ENCODE measurements at regions not wholly inside any gene's neighbourhood (a gene's known extent, or its start where the extent isn't known, plus 50 kb on each side); places are given as distances from the start of the nearest gene placed in this dataset.

DNA sequence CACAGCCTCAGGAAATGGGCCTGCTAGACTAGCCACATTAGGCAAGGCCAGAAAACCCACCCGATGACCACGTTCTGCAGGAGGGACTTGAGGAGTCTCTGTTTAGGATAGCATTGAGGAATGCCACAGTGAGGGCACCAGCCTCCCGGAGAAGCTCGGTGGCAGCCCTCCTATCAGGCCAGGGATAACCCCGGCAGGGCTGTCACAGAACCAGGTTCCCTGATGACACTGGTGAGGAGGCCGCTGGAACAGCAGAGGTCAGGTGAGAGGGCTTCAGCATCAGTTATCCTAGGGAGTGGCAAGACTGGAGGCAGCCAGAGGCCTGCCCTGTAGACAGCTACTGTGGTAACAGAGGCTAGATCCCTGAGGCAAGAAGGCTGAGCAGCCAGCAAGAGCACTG lies 157.6 kb downstream of the MYLK4 start:
- TF ChIP-seq, protein P1, sequence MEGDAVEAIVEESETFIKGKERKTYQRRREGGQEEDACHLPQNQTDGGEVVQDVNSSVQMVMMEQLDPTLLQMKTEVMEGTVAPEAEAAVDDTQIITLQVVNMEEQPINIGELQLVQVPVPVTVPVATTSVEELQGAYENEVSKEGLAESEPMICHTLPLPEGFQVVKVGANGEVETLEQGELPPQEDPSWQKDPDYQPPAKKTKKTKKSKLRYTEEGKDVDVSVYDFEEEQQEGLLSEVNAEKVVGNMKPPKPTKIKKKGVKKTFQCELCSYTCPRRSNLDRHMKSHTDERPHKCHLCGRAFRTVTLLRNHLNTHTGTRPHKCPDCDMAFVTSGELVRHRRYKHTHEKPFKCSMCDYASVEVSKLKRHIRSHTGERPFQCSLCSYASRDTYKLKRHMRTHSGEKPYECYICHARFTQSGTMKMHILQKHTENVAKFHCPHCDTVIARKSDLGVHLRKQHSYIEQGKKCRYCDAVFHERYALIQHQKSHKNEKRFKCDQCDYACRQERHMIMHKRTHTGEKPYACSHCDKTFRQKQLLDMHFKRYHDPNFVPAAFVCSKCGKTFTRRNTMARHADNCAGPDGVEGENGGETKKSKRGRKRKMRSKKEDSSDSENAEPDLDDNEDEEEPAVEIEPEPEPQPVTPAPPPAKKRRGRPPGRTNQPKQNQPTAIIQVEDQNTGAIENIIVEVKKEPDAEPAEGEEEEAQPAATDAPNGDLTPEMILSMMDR (IDR thresholded peaks at IDR 0.05), result no peak

DNA sequence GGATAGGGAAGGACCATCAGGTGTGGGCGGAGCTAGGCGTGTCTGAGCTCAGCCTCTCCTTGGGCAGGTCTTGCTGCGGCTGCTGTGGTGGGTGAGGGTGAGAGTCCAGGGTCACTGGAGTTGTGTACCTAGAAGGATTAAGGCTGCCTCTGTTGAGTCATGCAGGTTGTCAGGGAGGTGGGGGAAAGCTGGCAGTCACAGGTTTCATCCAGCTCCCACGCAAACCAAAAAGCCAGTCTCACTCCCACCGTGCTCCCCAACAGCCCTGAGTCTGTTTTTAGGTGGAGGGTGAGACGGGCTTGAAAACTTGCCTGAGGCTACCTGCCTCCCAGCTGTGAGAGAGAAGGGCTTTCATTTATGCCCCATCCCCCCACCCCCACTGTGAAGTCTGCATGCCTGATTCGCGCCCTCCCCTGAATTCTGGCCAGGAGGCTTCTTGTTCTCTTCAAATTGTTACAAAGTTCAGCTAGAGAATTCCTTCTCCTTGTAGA lies 161.5 kb downstream of the MYLK4 start:
- TF ChIP-seq, protein P1 (IDR thresholded peaks at IDR 0.05), result no peak

DNA sequence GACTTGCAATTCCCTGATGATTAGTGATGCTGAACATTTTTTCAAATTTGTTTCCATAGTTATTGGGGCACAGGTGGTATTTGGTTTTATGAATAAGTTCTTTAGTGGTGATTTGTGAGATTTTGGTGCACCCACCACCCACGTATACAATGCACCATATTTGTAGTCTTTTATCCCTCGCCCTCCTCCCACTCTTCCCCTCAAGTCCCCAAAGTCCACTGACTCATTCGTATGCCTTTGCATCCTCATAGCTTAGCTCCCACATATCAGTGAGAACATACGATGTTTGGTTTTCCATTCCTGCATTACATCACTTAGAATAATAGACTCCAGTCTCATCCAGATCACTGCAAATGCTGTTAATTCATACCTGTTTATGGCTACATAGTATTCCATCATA lies 167.3 kb downstream of the MYLK4 start:
- TF ChIP-seq, protein P1 (IDR thresholded peaks at IDR 0.05), result no peak

DNA sequence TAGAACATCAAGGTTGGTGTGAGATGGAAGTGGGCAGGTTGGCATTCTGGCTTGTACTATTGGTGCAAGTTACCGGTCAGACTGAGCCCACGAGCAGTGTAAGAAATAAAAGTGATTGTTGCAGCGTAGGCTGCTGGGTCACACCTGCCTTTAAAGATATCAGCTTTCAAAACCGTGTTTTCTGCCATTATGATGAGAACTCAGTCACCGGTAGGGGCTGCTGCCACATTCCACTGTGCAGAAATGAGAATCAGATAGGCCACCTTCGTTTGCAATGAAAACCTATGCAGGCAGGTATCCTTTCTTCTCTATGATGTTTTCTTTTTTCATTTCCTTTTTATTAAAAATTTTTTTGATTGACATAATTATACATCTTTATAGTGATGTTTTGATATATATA lies 168.5 kb downstream of the MYLK4 start:
- TF ChIP-seq, protein P1 (IDR thresholded peaks at IDR 0.05), result no peak

DNA sequence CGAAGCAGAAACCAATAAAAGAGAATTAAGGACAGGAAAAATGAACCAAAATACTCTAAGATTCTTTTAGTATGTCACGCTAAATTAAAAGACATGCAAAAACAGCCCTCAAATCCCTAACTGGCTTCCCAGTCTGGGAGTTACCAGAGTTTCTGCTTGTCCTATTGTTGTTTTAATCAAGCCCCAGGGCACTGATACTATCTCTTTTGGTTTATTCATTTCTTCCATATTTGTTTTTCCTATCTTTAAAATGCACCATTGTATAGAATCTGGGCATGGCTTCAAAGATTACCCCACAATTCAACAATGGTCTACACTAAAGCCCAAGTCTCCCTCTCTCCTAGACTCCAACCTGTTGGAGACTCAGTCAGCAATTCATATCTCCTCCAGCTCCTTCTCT lies 169.1 kb downstream of the MYLK4 start:
- TF ChIP-seq, protein P1 (IDR thresholded peaks at IDR 0.05), result no peak

DNA sequence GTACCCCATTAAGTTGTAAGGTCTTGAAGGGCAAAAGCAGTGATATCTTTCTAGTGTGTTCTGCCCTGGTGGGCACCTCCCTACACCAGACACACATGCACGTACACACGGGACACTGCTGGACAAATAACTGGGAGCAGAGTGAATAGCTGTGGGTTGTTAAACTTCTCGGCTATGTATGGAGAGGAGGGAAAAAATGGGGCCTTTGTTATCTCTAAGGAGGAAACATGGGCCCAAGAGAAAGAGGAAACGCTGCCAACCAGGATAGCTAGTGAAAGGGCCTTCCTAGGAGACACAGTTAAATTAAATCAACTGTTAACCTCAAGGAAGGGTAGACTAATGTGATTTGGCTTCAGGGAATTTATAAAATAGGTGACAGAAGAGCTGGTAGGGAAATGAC lies 169.7 kb downstream of the MYLK4 start:
- TF ChIP-seq, protein P1 (IDR thresholded peaks at IDR 0.05), result no peak

DNA sequence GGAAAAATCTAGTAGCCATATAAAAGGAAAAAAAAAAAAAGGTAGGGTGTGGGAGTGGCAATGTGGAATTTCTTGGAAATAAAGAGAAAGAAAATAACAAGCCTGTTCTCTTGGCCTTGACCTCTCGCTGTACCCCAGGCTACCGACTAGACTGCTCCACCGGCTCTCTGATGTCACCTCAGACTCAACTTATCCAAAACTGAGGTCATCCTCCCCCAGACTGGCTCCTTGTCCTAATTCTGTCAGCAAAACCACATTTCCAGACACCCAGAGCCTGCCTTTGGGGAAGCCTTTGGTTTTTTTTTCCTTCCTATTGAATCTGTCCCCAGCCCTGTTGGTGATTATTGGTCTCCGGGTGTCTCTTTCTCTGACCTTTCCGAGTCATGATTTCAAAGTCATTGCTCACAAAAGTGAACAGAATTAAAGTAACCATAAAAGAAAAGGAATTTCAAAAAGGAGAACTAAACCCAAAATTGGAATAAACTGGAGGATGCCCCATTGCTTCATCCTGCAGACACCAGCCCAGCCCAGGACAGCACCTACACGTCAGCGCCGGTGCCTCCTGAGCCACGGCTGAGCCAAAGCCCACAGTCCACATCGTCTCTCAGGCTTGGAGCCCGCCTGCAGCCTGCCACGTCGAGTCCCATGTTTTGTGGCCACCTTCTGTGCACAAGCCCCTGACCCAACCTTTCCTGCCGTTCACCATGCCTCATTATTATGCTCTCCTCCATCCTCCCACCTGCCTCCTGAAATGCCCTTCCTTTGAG lies 170.7 kb downstream of the MYLK4 start:
- TF ChIP-seq, protein P1 (IDR thresholded peaks at IDR 0.05), result no peak

Data from LNCAP (cell line).